Neural progenitor cell (in vitro differentiated cells): ENCODE measurements at regions not wholly inside any gene's neighbourhood (a gene's known extent, or its start where the extent isn't known, plus 50 kb on each side); places are given as distances from the start of the nearest gene placed in this dataset.
A peak's percentile ranks its signal among the peaks of the same experiment; 100 is the strongest.

Experiments
- DNase-seq: peaks from one replicate; pipeline ENCODE4 v3.0.0-alpha.2; 2016; ENCODE audit warnings: low spot score
- H2AFZ ChIP-seq: fragments of 200-600 bp; sonication (generic); replicated peaks from 2 replicates; pipeline ENCODE4 v1.6.1; 2016; ENCODE audit warnings: antibody characterized with exemption
- H3F3A ChIP-seq: fragments of 200-600 bp; sonication (generic); 2 replicates; pipeline ENCODE4 v1.6.1; 2016; ENCODE audit warnings: antibody characterized with exemption, low read depth
- H3K27ac ChIP-seq: fragments of 200-600 bp; sonication (generic); 2 replicates; pipeline ENCODE4 v1.5.1; 2016; ENCODE audit warnings: mild to moderate bottlenecking
- H3K27me3 ChIP-seq: fragments of 200-600 bp; sonication (generic); 2 replicates; pipeline ENCODE4 v1.6.1; 2016; ENCODE audit warnings: mild to moderate bottlenecking, moderate library complexity
- H3K36me3 ChIP-seq: fragments of 200-600 bp; sonication (generic); 2 replicates; pipeline ENCODE4 v1.5.1; 2016
- H3K4me1 ChIP-seq: fragments of 200-600 bp; sonication (generic); 2 replicates; pipeline ENCODE4 v1.6.1; 2016; ENCODE audit warnings: mixed run types
- H3K4me2 ChIP-seq: fragments of 200-600 bp; sonication (generic); 2 replicates; pipeline ENCODE4 v1.6.1; 2016
- H3K4me3 ChIP-seq: fragments of 200-600 bp; sonication (generic); 2 replicates; pipeline ENCODE4 v1.5.1; 2016
- H3K79me2 ChIP-seq: fragments of 200-600 bp; sonication (generic); 2 replicates; pipeline ENCODE4 v1.6.1; 2016; ENCODE audit warnings: low read depth
- H3K9ac ChIP-seq: fragments of 200-600 bp; sonication (generic); 2 replicates; pipeline ENCODE4 v1.6.1; 2016
- H3K9me3 ChIP-seq: fragments of 200-600 bp; sonication (generic); 2 replicates; pipeline ENCODE4 v1.5.1; 2016; ENCODE audit warnings: low read depth
- H4K20me1 ChIP-seq: fragments of 200-600 bp; sonication (generic); 2 replicates; pipeline ENCODE4 v1.6.1; 2016; ENCODE audit warnings: low read depth
- H3K27ac Mint-ChIP-seq: 3 replicates; pipeline ENCODE4 v1.8.0; 2021; ENCODE audit warnings: mixed read lengths
- H3K27me3 Mint-ChIP-seq: 2 replicates; pipeline ENCODE4 v1.8.0; 2022; ENCODE audit warnings: low read depth, mild to moderate bottlenecking, inconsistent platforms, moderate library complexity, mixed read lengths; ENCODE audit not compliant: insufficient read depth
- H3K36me3 Mint-ChIP-seq: 3 replicates; pipeline ENCODE4 v1.8.0; 2021; ENCODE audit warnings: mixed read lengths
- H3K4me1 Mint-ChIP-seq: 3 replicates; pipeline ENCODE4 v1.8.0; 2021; ENCODE audit warnings: mixed read lengths
- H3K4me3 Mint-ChIP-seq: 3 replicates; pipeline ENCODE4 v1.8.0; 2021; ENCODE audit warnings: mild to moderate bottlenecking, moderate library complexity, mixed read lengths
- H3K9me3 Mint-ChIP-seq: 3 replicates; pipeline ENCODE4 v1.8.0; 2020; ENCODE audit warnings: mixed read lengths
- CTCF ChIP-seq: fragments of 200-600 bp; sonication (generic); IDR thresholded peaks from 2 replicates; pipeline ENCODE4 v1.5.1; 2017; ENCODE audit warnings: antibody characterized with exemption, mild to moderate bottlenecking
- EZH2 ChIP-seq: fragments of 200-600 bp; sonication (generic); IDR thresholded peaks from 2 replicates; pipeline ENCODE4 v1.6.1; 2017; ENCODE audit warnings: antibody characterized with exemption, mild to moderate bottlenecking, moderate library complexity
- EZH2phosphoT487 ChIP-seq: fragments of 200-600 bp; sonication (generic); IDR thresholded peaks from 2 replicates; pipeline ENCODE4 v1.6.1; 2017; ENCODE audit warnings: antibody characterized with exemption

DNA sequence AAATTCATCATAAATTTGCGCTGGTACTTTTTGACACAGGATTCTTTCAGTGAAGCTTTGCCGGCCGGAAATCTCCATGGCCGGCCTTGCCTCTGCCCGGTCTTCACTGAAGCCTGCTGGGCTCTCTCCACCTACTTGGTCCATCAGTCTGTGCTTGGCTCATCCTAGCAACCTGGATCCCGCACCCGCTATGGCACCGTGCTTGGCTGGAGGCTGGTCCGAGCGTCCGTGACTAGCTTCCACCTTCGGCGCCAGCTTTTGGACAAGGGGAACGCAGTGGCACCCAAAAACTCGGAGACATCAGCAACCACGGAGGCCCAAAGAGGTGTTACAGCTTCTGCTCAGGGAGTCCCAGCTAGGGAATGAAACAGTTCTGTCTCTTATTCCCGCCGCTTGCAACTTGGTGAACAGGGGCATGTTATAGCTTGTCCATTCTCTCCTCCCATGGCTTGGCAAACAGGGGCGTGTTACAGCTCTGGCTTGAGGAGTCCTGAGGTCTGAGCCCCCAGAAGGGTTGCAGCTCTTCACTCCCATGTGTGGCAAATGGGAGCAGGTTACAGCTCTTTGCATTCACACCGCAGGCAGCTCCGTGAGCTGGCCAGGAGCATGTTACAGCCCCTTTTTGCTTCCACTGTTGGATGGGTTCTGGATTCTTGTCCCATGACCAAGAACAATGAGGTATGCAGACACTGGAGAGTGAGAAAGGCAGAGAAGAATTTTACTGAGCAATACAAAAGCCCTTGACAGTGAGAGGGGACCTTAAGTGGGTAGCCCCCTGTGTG lies 204.2 kb downstream of the DIPK2A start:
- peak overlapping the region; percentile 50 for H2AFZ ChIP-seq

DNA sequence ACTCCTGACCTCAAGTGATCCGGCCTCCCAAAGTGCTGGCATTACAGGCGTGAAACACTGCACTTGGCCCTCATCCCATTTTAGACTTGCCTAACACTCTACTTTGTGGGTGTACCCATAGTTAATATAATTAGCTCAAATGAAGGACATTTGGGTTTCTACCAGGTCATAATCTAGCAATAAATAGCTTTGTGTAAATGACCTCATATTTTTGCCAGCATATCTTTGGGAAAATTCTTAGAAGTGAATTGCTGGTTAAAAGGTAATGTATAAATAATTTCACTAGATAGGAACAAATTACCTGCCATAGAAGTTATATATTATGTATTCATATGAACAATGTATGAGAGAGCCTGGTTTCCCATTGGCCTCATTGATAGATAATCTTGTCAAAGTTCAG lies 206.0 kb downstream of the DIPK2A start:
- H3K9me3 Mint-ChIP-seq: no peaks in the 10 kb centered on the region
- H3K27me3 ChIP-seq: no peaks in the 10 kb centered on the region
- DNase-seq: no peak

More for the DNA sequence above, 204.2 kb downstream of the DIPK2A start:
- Histone ChIP-seq H3K36me3 (no peaks in the 10 kb centered on the region), H3K27ac (no peak overlapping the region), H3K4me2 (no peak overlapping the region), H3K9me3 (no peaks in the 10 kb centered on the region), H3K4me3 (no peak overlapping the region), H3K79me2 (no peaks in the 10 kb centered on the region), H3F3A (no peaks in the 10 kb centered on the region), H3K27me3 (no peaks in the 10 kb centered on the region), H3K9ac (no peak overlapping the region), H4K20me1 (no peaks in the 10 kb centered on the region), H3K4me1 (no peaks in the 10 kb centered on the region)
- no peaks in the 10 kb centered on the region for H3K4me1 Mint-ChIP-seq
- no peaks in the 10 kb centered on the region for H3K36me3 Mint-ChIP-seq
- H3K27ac Mint-ChIP-seq: no peak overlapping the region
- DNase-seq: no peak
- no peak overlapping the region for H3K4me3 Mint-ChIP-seq
- H3K9me3 Mint-ChIP-seq: no peaks in the 10 kb centered on the region
- TF ChIP-seq CTCF (no peak), EZH2 (no peak), EZH2phosphoT487 (no peak)
- no peaks in the 10 kb centered on the region for H3K27me3 Mint-ChIP-seq

DNA sequence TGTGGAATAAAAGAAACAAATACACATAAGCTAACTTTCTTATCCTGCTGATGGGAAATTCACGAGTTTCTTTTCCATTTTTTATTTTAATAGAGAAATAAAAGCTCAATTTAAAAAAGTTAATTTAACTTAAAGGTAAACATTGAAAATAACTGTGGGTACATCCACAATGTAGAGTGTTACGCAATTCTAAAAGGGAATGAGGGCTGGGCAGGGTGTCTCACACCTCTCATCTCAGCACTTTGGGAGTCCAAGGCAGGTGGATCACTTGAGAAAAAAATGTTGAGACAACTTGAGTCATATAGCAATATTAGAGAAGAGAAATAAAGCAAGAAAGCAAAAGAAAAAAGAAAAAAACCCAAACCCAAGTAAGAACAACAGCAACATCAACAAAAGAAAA lies 207.0 kb downstream of the DIPK2A start:
- Histone ChIP-seq H4K20me1 (no peaks in the 10 kb centered on the region), H3F3A (no peaks in the 10 kb centered on the region), H3K4me1 (no peaks in the 10 kb centered on the region), H3K36me3 (no peaks in the 10 kb centered on the region), H3K9me3 (no peaks in the 10 kb centered on the region), H3K79me2 (no peaks in the 10 kb centered on the region), H3K27me3 (no peaks in the 10 kb centered on the region), H3K4me2 (no peak overlapping the region), H2AFZ (no peak overlapping the region), H3K4me3 (no peak overlapping the region), H3K9ac (no peak overlapping the region), H3K27ac (no peak overlapping the region)
- no peak for DNase-seq
- Mint-ChIP-seq H3K4me3 (no peak overlapping the region), H3K9me3 (no peaks in the 10 kb centered on the region), H3K27me3 (no peaks in the 10 kb centered on the region), H3K27ac (no peak overlapping the region), H3K36me3 (no peaks in the 10 kb centered on the region), H3K4me1 (no peaks in the 10 kb centered on the region)
- TF ChIP-seq EZH2phosphoT487 (no peak), CTCF (no peak), EZH2 (no peak)

More for the DNA sequence above, 206.0 kb downstream of the DIPK2A start:
- no peak for TF ChIP-seq CTCF
- no peak for TF ChIP-seq EZH2
- TF ChIP-seq EZH2phosphoT487: no peak
- Histone ChIP-seq H3K4me1 (no peaks in the 10 kb centered on the region), H3K36me3 (no peaks in the 10 kb centered on the region), H3K9ac (no peak overlapping the region), H3K4me3 (no peak overlapping the region), H3F3A (no peaks in the 10 kb centered on the region), H2AFZ (no peak overlapping the region), H4K20me1 (no peaks in the 10 kb centered on the region), H3K79me2 (no peaks in the 10 kb centered on the region), H3K9me3 (no peaks in the 10 kb centered on the region), H3K27ac (no peak overlapping the region), H3K4me2 (no peak overlapping the region)
- Mint-ChIP-seq H3K36me3 (no peaks in the 10 kb centered on the region), H3K27me3 (no peaks in the 10 kb centered on the region), H3K4me1 (no peaks in the 10 kb centered on the region), H3K27ac (no peak overlapping the region), H3K4me3 (no peak overlapping the region)
